LoVo (cell line): ENCODE measurements at regions not wholly inside any gene's neighbourhood (a gene's known extent, or its start where the extent isn't known, plus 50 kb on each side); places are given as distances from the start of the nearest gene placed in this dataset.

Experiments used
- DNase-seq: peaks from one replicate; pipeline ENCODE4 v3.0.0-alpha.2; 2016; ENCODE audit warnings: low spot score

DNA sequence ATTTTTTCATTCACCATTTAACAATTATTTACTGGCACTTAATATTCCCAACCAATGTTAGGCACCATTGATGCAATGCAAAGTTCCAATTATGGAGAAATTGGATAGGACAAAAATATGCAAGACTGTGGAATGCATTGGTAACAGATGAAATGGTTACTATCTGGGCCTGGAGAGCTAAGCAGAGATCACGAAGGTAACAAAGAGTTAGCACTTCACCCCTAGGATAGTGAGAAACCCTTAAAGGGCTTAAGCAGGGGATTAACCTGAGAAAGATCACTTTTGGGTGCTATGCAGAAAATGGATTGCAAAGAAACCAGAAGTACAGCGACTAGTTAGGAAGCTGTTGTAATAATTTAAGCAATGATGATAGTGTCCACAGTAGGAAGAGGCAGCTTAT, 129.6 kb upstream of the GPR149 start:
- DNase-seq = no peak

GRCh38 chr3:154552338-154552737, 122.3 kb upstream of the GPR149 start:
- DNase-seq = no peak

DNA sequence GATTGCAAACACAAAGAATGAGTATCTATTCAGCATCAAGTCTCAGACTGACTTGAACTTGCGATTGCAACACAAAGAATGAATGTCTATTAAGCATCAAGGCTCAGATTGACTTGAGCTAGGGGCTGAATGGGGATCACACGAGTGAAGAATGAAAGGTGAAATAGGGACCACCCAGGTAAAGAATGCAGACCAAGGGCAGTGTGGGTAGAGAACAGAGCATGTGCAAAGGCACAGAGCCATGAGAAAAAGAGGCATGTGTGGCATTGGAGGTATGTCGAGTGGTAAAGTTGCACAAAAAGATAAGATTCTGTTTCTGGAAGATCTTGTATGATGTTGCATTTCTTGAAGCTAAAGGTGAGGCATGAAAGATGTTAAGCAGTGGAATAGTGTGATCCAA, 119.4 kb upstream of the GPR149 start:
- DNase-seq = no peak

GRCh38 chr3:154548341-154548740, 118.4 kb upstream of the GPR149 start:
- DNase-seq = no peak

DNA sequence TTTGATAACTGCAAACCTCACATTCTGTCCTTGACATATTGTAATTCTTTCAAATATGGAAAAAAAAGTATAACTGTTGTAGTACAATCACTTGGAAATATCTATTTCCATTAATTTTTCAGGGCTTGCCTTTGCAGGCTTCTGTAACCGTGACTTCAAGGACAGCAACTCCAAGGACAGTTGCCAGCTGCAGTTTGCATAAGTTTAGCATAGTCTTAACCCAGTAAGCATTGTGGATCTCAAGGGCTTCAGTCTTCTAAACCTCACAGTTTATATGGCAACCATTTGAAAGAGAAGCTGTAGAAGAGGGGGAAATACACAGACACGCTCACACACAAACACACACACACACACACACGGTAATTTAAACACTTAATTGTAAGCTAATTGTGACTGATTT, 112.8 kb upstream of the GPR149 start:
- no peak for DNase-seq

- no peak for DNase-seq
Measured at GRCh38 chr3:154540950-154541604, 111.1 kb upstream of the GPR149 start.

DNA sequence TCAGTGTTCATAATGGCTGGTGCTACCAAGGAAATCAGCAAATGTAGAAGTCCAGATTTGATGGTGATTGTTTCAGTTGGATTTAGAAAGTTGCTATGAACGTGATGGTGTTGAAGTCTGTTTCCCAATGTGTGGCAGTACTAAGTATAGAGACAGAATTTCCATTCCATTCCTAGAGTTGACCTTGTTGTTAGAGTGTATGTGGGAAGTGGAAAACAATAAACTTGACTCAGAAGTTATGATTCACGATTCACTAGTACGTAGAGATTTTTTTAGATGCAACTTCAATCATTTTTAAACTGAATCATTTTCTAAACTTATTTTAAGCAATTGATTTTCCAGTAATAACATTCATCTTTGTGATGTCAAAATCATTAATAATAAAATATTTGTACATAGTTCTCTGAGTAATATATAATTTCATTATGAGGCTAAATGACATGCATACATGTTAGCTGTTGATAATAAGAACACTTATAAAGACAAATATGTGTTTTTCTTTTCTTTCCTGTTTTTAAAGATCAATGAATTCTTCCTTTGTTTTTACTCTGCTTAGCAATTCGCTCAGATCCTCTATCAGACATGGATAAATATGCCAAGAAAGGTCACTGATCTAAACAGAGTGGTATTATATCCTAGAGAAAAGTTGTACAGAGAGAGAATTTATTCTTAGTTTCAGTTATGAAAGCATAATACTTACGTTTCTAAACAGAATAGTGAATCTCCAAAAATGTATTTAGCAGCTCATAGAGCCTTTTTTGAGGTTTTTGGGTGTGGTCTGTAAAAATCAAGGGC, 108.8 kb upstream of the GPR149 start:
- DNase-seq = no peak

GRCh38 chr3:154536751-154537150, 106.8 kb upstream of the GPR149 start:
- DNase-seq = no peak

DNA sequence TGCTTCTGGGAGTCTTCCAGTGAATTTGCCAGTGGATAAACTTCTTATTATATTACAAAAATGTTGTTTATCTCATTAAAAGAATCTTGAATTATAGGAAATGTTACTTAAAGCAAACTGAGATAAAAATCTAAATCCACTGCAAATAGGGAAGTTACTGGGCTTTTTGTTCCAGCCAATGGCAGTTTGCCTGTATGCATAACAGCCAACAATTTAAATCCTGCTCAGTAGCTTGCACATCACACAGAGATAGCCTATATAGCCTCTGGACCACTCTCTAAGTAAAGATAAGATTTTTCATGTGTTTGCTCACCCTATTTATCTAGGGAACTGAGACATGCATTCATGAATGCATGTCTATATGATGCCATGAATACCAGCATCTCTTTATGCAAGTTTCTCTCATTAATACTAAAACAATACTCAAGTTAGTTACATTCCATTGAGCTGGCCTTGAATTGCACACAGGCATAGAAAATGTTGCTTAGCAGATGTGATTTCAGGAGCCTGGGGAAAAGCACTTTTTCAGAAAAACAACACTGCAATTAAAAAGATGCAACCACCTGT, 92.1 kb upstream of the GPR149 start:
- no peak for DNase-seq

GRCh38 chr3:154517404-154517803, 87.4 kb upstream of the GPR149 start:
- DNase-seq = no peak

- no peak for DNase-seq
Measured at GRCh38 chr3:154515921-154516320, 85.9 kb upstream of the GPR149 start.

- DNase-seq = no peak
Measured at GRCh38 chr3:154510780-154511179, 80.8 kb upstream of the GPR149 start.

GRCh38 chr3:154507727-154508126, 77.7 kb upstream of the GPR149 start:
- DNase-seq = no peak

DNA sequence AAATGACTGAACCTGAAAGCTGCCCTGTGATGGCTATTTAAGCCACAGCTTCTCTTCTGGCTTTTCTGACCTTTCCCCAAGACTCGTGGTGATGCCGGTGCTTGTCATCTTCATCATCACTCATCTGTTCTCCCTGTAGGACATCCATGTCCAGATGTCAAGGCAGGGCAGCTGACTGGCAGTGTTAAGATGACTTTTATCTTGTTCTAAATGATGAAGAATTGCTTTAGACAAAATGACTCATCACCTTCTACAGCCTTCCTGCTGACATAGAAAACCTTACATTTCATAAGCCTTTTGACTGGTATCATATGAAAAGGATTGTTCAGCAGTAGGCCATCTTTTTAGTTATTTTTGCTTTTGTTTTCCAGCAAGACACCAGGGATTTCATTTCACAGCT, 67.0 kb upstream of the GPR149 start:
- no peak for DNase-seq

- no peak for DNase-seq
Measured at GRCh38 chr3:154496540-154496939, 66.5 kb upstream of the GPR149 start.

GRCh38 chr3:154486949-154487348, 57.0 kb upstream of the GPR149 start:
- no peak for DNase-seq

DNA sequence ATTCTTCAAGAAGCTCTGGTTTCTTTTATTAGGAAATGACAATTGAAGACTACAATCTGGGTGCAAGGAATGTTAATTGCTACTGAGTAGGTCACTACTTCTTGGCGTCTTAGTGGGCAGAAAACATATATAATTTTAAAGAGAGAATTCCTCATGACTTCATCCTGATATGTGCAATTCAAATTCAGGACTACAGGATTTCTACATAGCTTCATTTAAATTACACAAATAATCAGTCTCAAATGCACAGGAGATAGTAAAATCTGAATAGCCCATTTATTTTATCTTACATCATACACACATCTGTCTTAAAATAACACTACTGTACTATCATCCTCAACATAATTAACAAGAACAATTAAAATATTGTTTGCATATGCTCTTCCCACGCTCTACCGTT, 52.5 kb upstream of the GPR149 start:
- no peak for DNase-seq

- DNase-seq = no peak
Measured at GRCh38 chr3:154480033-154480432, 50.0 kb upstream of the GPR149 start.
